ENCODE measurements at regions not wholly inside any gene's neighbourhood (a gene's known extent, or its start where the extent isn't known, plus 50 kb on each side); places are given as distances from the start of the nearest gene placed in this dataset.

- no peak overlapping the region for H3K9ac ChIP-seq (ENCODE audit: low read length)
- H3K9me3 ChIP-seq (ENCODE audit: low read length), result no peaks in the 10 kb centered on the region
- no peaks in the 10 kb centered on the region for H3K9me2 ChIP-seq (ENCODE audit: insufficient read depth, low read length)
- H4K20me1 ChIP-seq (ENCODE audit: insufficient read depth), result no peaks in the 10 kb centered on the region
- no peaks in the 10 kb centered on the region for H3F3A ChIP-seq (ENCODE audit: insufficient read depth, low read length, poor library complexity, severe bottlenecking)
- no peaks in the 10 kb centered on the region for H3K36me3 ChIP-seq (ENCODE audit: insufficient read depth, low read length)
- H3K79me2 ChIP-seq (replicated peaks; ENCODE audit: insufficient read depth, low read length), result no peaks in the 10 kb centered on the region
- no peak overlapping the region for H3K27ac ChIP-seq (ENCODE audit: low read length)
- TF ChIP-seq CTCF (IDR thresholded peaks at IDR 0.05; ENCODE audit: poor library complexity, severe bottlenecking) (no peak), TAF1 (IDR thresholded peaks at IDR 0.05; ENCODE audit: low read depth) (no peak), POLR2AphosphoS5 (IDR thresholded peaks at IDR 0.05) (no peak), MXI1 (conservative IDR thresholded peaks at IDR 0.05; ENCODE audit: poor library complexity, severe bottlenecking) (no peak)
- no peak overlapping the region for H2AFZ ChIP-seq (ENCODE audit: low read depth, low read length)
- H3K27me3 ChIP-seq (ENCODE audit: insufficient read depth, low read depth, low read length), result no peaks in the 10 kb centered on the region
- no peak overlapping the region for H3K4me2 ChIP-seq (ENCODE audit: low read length)
- H3K4me3 ChIP-seq (ENCODE audit: low read length), result no peak overlapping the region
Observed at GRCh38 chr15:70344666-70345065, 246.9 kb upstream of the TLE3 start.

DNA sequence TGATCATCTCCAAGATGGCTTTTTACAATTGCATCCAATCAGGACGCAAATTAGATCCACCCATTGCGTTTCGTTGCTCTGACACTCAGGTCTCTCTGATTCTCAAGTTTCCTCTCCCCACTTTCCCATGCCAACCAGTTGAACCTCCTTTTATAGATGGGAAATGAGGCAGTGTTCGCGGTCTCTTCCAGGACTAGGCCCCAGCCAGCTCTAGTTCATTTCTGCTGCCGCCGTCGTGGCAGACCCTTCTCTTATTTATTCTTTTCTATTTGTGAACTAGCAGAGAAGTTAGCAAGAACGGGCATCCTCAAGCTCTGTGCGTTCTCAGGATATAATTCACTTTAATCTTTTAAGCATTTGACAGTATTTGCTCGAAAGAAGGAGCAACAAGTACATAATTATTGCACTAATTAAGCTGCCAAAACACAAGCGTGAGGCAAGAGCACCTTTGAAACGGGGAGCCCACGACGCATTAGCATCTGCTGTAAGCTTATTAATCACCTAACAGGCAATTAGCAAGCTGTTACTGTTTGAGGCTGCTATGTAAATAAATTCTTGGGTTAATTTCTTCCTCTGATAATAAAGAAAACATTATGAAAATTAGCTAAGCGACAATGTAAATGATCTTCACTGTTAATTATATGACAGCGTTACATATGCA, 246.4 kb upstream of the TLE3 start:
- no peak overlapping the region for H3K27ac ChIP-seq (ENCODE audit: low read length)
- no peak overlapping the region for H3K4me3 ChIP-seq (ENCODE audit: low read length)
- H3K27me3 ChIP-seq (ENCODE audit: insufficient read depth, low read depth, low read length), result no peaks in the 10 kb centered on the region
- no peaks in the 10 kb centered on the region for H3F3A ChIP-seq (ENCODE audit: insufficient read depth, low read length, poor library complexity, severe bottlenecking)
- H3K9me3 ChIP-seq (ENCODE audit: low read length), result no peaks in the 10 kb centered on the region
- no peaks in the 10 kb centered on the region for H3K79me2 ChIP-seq (replicated peaks; ENCODE audit: insufficient read depth, low read length)
- no peak overlapping the region for H2AFZ ChIP-seq (ENCODE audit: low read depth, low read length)
- TF ChIP-seq EZH2 (IDR thresholded peaks at IDR 0.05; ENCODE audit: borderline replicate concordance, insufficient read depth, low read length, poor library complexity, severe bottlenecking) (no peak), TAF1 (IDR thresholded peaks at IDR 0.05; ENCODE audit: low read depth) (no peak), EP300 (conservative IDR thresholded peaks at IDR 0.05; ENCODE audit: poor library complexity, severe bottlenecking) (no peak), POLR2AphosphoS5 (IDR thresholded peaks at IDR 0.05) (no peak), MXI1 (conservative IDR thresholded peaks at IDR 0.05; ENCODE audit: poor library complexity, severe bottlenecking) (no peak), CTCF (IDR thresholded peaks at IDR 0.05; ENCODE audit: poor library complexity, severe bottlenecking) (no peak), SMC3 (conservative IDR thresholded peaks at IDR 0.05; ENCODE audit: poor library complexity) (no peak), RAD21 (conservative IDR thresholded peaks at IDR 0.05) (no peak), REST (IDR thresholded peaks at IDR 0.05; ENCODE audit: borderline replicate concordance) (no peak)
- H3K9ac ChIP-seq (ENCODE audit: low read length), result no peak overlapping the region
- no peaks in the 10 kb centered on the region for H4K20me1 ChIP-seq (ENCODE audit: insufficient read depth)
- no peak overlapping the region for H3K4me2 ChIP-seq (ENCODE audit: low read length)
- H3K36me3 ChIP-seq (ENCODE audit: insufficient read depth, low read length), result no peaks in the 10 kb centered on the region
- H3K9me2 ChIP-seq (ENCODE audit: insufficient read depth, low read length), result no peaks in the 10 kb centered on the region

Data from neural cell (in vitro differentiated cells).